ENCODE measurements at regions not wholly inside any gene's neighbourhood (a gene's known extent, or its start where the extent isn't known, plus 50 kb on each side); places are given as distances from the start of the nearest gene placed in this dataset.

- TF ChIP-seq EP300 (IDR thresholded peaks at IDR 0.05; ENCODE audit: low read depth) (no peak), CTCF (IDR thresholded peaks at IDR 0.05) (no peak), POLR2A (IDR thresholded peaks at IDR 0.05) (no peak), POLR2AphosphoS5 (IDR thresholded peaks at IDR 0.05) (no peak)
Observed at GRCh38 chr15:27638958-27639357, 460.2 kb downstream of the OCA2 start.

All from transverse colon (tissue), 4 donors.